HG02973 (cell line): ENCODE measurements at regions not wholly inside any gene's neighbourhood (a gene's known extent, or its start where the extent isn't known, plus 50 kb on each side); places are given as distances from the start of the nearest gene placed in this dataset.

Experiments
- ATAC-seq: cut with Tn5 transposase; IDR thresholded peaks from one replicate; pipeline ENCODE4 v1.9.1; 2021; ENCODE audit warnings: moderate library complexity; ENCODE audit not compliant: unreplicated experiment

GRCh38 chr1:228968891-228969606 lies 233.8 kb downstream of the RHOU start:
- ATAC-seq = no peak

- no peak for ATAC-seq
Measured at GRCh38 chr1:228969953-228970800, 234.9 kb downstream of the RHOU start.

DNA sequence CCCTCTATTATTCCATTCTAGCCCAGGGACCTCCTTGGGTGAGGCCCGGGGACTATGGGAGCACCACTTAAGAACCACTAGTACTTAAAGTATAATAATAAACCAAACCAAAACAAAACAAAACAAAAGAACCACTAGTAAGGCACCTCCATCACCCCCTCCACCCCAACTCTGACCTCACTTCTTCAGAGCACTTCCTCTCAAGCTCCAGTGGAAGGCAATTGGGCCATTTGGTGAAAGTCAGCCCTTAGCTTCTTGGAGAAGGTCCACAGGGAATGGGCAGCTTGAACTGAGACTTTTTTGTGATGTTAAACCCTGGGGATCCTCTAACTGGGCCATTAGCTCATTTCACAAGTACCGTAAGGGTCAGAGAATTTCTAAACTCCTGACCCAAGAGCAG lies 237.3 kb downstream of the RHOU start:
- ATAC-seq = no peak

DNA sequence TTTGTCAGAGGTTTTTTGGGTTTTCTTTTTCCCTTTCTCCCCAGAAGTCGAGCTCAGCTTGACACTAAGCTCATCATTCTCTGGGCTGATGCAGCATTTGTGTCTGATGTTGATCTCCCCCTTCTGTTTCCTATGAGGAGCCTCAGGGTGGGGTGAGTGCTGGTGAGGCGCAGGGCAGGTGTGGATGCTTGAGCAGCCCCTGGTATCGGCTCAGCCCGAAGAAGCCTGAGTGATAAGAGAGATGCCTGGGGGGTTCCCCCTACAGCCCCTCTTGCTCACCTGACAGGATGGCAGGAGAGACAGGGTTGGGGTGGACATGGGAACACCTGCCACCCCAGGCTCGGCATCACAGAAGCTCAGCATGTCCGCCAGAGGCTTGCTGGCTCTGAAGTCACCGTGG lies 239.0 kb downstream of the RHOU start:
- ATAC-seq = no peak

DNA sequence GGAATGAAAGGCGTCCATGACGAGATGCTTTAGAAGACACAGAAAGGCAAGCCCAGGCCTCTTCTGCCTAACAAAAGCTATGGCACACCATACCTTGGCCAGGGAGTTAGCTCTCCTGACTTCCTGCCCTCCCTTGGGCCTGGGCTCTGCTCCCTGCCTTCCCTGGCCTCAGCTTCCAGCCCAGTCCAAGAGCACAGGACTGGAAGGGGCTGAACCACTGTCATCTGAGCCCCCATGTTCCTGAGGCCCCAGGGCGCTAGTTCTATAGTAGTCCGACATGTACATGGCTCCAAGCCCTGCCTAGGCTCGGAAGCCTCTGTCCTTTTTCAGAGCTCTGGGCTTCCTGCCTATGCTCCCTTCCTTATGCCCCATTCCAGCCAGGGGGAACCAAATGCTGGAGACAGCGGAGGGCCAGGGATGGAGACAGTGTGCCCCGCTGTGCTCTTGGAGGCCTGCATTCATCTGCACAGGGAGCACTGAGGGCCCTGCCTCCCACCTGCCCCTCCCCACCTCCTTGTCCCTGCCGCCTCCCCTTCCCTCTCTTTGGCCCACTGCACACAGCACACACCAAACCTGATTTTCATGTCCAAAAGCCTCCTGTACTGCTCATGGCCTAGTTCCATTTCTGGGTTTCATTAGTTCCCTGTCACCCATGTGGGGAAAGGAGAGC lies 240.1 kb downstream of the RHOU start:
- no peak for ATAC-seq

DNA sequence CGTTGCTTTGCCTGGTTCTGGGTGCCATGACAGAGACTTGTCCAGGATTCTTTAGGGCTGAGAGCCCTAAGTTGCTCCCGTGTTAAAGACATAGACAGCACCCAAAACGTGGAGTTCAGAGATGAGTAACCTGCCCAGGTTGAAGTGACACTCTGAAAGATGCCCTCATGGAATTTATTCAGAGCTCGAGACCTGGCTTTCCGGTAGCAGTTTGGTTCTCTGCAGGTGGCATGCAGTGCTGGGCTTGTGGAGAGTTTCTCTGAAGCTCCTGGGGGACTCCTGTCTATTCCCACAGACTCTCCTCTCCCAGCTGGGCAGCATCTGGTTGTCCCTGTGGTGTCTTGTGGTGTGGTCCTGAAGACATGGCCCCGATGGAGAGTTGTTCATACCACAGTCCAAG lies 241.0 kb downstream of the RHOU start:
- no peak for ATAC-seq

DNA sequence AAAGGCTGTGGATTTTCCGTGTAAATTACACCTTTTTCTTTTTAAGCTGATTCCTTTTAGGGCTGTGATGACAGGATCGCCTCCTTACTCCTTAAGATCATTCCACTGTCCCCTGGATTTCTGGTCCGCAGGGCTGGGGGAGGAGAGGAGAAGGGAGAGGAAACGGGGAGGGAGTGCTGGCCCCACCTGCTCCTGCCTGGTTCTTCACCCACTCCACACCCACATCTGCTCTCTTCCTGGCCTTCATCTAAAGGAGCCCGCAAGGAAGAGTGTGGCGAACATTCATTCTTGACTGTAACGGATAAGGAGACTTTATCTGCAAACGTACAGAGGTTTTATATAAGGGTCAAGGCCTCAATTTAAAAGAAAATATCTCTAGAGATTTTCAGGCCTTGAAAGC lies 242.0 kb downstream of the RHOU start:
- ATAC-seq = no peak

GRCh38 chr1:228977741-228978140 lies 242.5 kb downstream of the RHOU start:
- no peak for ATAC-seq

- no peak for ATAC-seq
Measured at GRCh38 chr1:228978484-228979324, 243.4 kb downstream of the RHOU start.

DNA sequence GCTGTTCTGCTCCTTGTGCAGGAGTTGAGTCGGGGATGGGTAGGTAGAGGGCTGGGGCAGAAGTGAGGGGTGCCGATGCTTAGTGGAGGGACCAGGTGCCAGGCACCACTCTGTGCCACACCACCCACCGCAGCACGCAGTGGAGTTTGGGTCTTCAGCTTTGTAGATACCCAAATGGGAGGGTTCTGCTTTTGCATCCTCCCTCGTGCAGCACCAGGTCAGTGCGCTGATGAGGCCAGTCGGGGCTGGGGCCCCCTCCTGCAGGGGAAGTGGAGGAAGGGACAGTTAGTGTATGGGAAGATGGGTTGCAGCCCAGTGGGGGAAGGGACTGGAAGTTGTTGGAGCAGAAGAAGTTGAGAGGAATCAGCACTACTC lies 244.0 kb downstream of the RHOU start:
- ATAC-seq = no peak

- ATAC-seq = no peak
Measured at GRCh38 chr1:228979774-228980173, 244.5 kb downstream of the RHOU start.

- no peak for ATAC-seq
Measured at GRCh38 chr1:228980232-228980937, 245.1 kb downstream of the RHOU start.

GRCh38 chr1:228982637-228983036 lies 247.4 kb downstream of the RHOU start:
- ATAC-seq = no peak

DNA sequence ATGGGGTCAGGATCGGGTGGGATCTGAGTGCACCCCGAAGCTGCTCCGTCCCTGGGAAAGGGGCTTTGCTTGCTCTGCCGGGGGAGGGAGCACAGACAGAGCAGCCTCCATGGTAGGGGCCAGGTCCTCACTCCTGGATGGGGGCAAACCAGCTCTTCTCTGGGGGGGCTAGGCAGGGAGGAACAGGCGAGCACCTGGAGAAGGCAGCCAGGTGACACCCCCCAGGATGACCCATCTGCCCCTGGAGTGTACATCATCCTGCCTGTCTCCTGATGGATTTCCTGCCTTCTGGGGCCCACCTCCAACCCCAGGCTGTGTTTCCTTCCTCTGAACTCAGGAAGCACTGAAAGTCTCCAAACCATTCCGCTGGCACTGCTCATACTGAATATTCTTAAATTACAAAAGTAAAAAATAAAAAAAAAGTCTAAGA lies 248.0 kb downstream of the RHOU start:
- no peak for ATAC-seq

DNA sequence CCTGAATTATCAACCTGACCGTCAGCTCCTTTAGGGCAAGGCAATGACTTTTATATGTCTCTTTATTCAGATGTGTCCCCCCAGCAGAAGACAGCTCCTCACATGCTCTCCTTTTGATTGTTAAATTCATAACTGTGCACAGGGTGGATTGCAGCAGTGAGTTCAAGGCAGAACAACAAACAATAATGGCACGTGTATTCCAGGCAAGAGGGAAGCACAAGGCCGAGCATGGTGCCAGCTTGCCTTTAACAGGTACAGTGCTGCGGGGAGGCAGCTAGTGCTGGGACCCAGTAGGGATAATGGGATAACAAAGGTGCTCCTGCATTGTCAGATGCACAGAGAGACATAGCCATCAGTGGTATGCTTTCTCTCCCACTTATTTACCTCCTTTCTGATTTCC lies 248.4 kb downstream of the RHOU start:
- no peak for ATAC-seq

DNA sequence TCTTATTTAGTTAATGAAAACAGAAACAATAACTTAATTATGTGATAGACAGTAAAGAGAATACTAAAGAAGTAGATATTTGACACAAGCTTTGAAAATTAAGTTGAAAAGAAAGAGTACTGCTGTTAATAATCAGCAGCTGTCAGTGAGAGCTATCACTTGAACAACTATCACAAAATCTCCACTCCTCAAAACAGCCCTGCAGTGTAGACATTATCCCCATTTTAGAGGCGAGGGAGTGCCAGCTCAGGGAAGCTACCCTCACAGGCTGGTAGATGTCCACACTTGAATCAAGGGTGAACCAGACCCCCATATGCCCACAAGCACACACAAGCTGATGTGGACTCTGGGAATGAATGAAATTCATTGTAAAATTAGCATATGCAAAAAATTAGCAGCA lies 248.8 kb downstream of the RHOU start:
- no peak for ATAC-seq

GRCh38 chr1:228984646-228985631 lies 249.7 kb downstream of the RHOU start:
- no peak for ATAC-seq

- ATAC-seq = no peak
Measured at GRCh38 chr1:228985661-228986060, 250.4 kb downstream of the RHOU start.
